Hematopoietic multipotent progenitor cell treated with erythropoietin and hydrocortisone succinate and interleukin-3 and kit ligand, for 8 days (in vitro differentiated cells): ENCODE measurements at regions not wholly inside any gene's neighbourhood (a gene's known extent, or its start where the extent isn't known, plus 50 kb on each side); places are given as distances from the start of the nearest gene placed in this dataset.
"Not testable (repeated sequence)": the region's sequence is repeated elsewhere in the genome, so short reads cannot be mapped to it uniquely, and the experiment has no call there.

Experiments
- DNase-seq: peaks from one replicate; pipeline ENCODE4 v3.0.0-alpha.2; 2015

- no peak for DNase-seq
Observed at GRCh38 chr9:113665756-113666155, 202.2 kb downstream of the RGS3 start.

DNA sequence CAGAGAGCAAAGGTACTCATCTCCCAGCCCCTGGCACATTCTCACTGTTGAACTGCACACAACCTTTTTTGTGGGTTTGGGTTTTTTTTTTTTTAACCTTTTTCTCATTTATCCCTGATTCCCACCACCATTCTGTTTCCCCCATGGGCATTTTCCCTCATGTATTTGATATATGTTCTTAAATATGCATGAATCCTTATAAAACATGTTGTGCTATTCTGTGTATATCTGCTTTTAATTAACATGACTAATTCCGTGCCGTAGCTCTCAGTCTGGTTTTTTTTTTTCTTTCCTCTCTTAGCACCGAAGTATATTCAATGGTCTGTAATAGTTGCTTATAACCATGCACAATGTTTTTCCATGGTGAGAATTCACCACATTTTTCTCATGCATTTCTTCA, 204.5 kb downstream of the RGS3 start:
- no peak for DNase-seq

- DNase-seq, result no peak
Observed at GRCh38 chr9:113669522-113670115, 206.1 kb downstream of the RGS3 start.

DNA sequence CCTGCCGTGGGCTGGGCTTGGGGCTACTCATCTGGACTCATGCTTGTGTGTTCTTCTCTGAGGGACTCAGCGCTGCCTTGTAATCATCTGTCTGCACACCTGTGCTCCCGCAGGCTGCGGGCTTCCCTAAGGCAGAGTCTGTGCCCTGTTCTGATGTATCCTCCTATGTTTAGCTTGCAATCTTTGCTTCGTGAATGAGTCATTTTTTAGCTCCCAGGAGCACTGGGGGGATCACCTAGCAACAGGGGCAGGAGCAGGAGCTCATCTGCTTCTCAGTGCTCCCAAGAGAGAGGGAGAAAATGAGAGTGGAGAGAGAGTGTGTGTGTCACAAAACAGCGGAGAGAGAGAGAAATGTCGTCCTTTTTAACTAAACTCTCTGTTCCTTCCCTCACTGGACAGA, 202.4 kb upstream of the ZNF618 start:
- no peak for DNase-seq

DNA sequence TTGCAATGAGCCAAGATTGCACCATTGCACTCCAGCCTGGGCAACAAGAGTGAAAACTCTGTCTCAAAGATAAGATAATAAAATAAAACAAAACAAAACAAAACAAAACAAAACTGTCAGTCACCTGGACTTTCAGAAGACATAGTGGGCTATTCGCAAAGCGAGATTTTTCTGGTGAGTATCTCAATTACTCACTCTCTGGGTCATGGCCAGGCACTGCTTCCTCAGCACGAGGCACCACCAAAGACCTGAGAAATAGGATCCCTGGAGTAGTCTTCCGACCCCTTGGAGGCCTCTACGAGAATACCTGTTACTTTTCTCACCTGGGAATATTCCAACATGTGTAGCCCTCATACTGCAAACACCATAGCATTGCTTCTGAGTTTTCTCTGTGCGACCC, 201.7 kb upstream of the ZNF618 start:
- DNase-seq, result no peak

DNA sequence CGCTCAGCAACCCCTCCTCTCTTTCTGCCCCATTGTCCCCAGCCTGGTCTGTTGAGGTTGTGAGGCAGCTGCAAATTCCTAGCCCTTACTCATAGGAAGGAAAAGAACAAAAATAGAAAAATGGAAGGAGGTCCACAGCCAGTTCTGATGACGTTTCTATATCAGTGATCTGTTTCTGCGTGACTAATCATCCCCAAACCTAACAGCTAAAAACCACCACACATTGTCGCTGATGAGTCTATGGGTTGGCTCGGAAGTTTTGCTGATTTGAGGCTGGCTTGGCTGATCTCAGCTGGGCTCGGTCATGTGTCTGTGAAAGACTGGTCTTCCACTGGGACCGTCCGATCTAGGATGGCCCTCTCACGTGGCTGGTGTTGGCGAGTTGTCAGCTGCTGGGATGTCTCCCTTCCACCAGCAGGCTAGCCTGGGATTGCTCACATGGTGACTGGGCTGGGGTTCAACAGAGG, 200.6 kb upstream of the ZNF618 start:
- DNase-seq, result peak; percentile 56

- DNase-seq, result no peak
Observed at GRCh38 chr9:113677057-113677456, 199.1 kb upstream of the ZNF618 start.

DNA sequence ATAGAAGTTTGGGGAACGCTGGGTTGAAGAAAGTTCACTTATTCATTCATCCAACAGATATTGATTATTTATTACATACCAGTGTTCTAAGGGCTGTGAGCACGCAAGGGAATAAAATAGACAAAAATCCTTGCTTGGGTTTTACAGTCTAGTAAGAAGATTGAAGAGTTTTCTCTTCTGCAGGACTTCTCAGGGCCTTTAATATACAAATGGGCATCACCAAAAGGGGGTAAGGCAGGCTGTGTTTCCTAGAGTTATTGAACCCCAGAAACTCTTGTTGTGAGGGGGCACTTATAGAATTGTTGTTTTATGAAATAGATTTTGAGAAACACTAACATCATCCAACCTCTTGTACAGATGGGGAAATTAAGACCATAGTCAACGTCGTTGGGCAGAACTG, 198.5 kb upstream of the ZNF618 start:
- no peak for DNase-seq

DNA sequence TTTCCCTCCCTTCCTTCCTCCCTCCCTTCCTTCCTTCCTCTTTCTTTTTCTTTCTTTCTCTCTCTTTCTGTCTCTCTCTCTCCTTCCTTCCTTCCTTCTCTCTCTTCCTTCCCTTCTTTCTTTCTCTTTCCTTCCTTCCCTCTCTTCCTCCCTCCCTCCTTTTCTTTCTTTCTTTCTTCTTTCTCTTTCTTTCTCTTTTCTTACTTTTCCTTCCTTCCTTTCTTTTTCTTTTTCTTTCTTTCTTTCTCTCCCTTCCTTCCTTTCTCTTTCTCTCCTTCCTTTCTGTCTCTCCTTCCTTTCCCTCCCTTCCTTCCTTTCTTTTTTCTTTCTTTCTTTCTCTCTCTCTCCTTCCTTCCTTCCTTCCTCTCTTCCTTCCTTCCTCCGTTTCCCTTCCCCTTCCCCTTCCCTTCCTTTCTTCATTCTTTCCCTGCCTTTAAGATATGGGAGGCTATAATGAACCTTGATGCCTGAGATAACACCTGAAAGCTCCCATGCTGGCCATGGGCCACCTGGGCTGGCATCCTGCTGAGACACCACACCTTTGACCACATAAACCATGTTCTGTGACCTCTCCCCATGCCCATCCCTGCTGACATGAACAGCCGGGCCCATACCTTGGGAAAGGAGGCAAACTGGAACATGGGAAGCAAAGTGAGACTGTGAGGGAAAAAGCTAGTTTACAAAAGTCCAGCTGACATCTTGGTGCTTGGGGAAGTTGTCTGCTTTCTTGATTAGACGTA, 197.8 kb upstream of the ZNF618 start:
- no peak for DNase-seq

DNA sequence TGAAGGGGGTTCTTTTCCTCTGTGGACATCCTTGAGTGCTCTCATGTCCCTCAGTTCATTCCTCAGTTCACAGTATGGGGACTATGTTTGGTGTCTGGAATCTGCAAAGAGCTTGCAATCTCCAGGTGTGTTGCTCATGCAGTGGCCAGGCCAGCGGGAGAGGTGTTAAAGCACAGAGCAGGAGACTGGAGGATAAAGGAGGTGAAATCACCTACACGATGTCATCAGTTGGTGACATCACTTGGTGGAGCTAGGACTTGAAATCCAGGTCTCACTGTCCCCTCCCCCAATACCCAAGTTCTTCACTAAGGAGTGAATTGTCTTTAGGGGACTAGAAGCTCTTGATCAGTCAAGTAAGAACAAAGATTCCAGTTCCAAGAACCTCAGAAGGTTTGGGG, 197.3 kb upstream of the ZNF618 start:
- no peak for DNase-seq

DNA sequence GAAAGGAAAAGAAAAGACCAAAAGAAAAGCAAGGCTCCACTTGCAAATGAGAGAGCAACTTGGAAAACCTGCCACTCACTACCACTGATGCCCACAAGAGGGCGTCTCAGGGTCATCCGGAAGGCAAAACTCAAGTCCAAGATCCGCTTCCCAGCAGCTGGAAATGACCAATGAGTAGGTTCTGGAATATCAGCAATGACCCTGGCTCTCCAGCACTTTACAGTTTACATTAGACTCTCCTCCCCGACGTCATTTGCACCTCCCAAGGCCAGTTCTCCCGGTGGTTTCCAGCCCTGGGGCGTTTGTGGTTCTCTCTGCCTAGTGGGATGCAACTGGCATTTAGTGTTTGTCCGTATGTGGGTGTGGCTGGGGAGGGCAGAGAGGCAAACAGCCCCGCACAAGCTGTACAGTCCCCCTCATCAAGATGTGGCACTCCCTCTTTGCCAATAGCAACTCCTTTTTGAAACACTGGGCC, 193.8 kb upstream of the ZNF618 start:
- peak; percentile 53 for DNase-seq

- DNase-seq, result not testable (repeated sequence)
Observed at GRCh38 chr9:113685636-113686035, 190.5 kb upstream of the ZNF618 start.

- no peak for DNase-seq
Observed at GRCh38 chr9:113687107-113687679, 188.9 kb upstream of the ZNF618 start.

DNA sequence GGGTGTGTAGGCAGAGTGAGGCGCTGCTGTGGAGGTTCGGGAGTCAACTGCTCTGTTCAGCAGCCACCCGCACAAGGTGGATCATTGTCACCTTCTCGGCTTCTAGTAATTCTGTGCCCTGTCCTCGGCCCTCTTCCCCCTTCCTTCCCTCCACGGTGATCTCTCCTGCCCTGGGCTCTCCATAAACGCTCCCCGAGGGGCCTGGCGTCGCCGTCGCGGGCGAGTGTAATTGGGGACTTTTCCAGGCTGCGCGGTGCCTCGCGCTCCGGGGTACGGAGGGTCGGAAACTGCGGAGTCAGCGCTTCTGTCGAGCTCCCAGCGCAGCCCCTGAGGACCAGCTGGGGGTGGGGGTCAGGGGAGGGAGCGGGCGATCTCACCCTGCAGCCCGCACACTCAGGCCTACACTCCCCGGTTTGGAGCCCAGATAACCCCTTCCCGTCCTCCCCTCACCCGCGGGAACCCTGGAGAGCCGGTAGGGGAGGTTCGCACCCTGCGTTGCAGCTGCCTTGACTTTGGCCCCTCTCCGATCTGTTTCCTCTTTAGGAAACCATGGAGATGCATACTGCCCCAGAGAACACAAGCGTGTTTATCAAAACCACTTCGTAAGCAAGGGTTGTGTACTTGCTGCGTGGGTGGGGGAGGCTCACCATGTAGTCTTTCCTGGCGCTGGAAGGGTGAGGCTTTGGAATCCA, 188.3 kb upstream of the ZNF618 start:
- DNase-seq, result no peak

DNA sequence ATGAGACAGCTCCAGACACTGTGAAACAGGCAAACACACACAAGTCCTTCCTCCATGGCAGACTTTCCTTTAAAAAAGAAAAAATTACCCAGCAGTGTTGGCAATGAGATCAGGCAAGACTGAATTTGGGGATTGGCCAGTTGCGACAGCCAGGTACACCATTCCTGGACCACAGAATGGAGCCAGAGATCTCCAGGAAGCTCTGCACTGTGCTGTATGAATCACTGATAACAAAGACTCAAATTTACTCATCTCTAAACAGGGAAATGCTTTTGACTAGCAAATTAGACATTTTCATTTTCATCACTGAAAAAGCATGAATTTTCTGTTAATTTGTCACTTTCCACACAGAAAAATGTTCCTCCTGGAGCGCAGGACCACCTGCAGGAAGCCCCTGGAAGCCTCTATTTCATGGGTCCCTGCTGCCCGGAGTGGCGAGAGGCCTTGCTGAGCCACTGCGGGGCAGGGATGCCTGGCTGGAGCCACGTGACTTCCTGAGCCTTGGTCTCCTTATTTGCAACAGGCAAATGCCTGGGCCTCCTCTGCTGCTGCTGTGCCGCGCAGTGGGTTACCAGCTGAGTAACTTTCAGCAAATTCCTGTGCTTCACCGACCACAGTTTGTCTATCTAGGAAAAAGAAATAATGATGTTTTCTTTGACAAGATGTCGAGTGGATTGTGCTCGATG, 185.9 kb upstream of the ZNF618 start:
- no peak for DNase-seq

DNA sequence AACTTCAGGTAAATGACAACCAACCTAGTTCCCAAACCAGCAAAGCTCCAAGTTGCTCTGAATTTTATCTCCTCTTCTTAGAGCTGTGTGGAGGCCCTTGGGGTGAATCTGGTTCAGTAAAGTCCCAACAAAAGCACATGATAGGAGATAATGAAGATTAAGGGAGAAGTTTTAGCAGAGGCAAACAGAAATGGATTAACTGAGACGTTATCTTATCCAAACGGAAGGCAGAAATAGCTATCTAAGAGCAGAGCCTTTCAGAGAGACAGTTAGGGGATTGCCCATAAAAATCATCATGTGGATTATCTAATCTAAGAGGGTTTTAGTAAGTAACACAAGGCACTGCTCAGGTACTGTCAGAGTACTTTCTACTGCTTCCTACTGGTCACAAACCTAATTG, 183.9 kb upstream of the ZNF618 start:
- no peak for DNase-seq

- DNase-seq, result no peak
Observed at GRCh38 chr9:113694912-113695311, 181.2 kb upstream of the ZNF618 start.

GRCh38 chr9:113695440-113695851, 180.7 kb upstream of the ZNF618 start:
- no peak for DNase-seq

DNA sequence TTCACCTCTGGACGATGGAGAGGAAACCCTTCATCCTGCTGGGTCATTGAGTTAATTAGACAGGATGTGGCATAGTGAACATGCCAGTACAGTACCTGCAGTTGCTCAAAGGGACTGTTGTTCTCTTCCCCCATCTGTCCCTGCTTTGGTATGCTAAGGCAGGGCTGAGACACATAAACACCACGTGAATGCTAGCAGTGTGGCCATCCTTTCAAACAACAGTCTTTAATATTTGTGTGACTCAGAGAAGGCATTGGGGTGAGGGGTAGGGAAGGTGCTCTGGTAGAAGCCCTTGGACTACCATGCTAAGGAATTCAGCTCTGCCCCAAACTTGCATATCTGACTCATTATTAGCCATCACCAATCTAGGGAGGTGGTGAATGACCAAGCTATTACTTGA, 180.2 kb upstream of the ZNF618 start:
- DNase-seq, result no peak

DNA sequence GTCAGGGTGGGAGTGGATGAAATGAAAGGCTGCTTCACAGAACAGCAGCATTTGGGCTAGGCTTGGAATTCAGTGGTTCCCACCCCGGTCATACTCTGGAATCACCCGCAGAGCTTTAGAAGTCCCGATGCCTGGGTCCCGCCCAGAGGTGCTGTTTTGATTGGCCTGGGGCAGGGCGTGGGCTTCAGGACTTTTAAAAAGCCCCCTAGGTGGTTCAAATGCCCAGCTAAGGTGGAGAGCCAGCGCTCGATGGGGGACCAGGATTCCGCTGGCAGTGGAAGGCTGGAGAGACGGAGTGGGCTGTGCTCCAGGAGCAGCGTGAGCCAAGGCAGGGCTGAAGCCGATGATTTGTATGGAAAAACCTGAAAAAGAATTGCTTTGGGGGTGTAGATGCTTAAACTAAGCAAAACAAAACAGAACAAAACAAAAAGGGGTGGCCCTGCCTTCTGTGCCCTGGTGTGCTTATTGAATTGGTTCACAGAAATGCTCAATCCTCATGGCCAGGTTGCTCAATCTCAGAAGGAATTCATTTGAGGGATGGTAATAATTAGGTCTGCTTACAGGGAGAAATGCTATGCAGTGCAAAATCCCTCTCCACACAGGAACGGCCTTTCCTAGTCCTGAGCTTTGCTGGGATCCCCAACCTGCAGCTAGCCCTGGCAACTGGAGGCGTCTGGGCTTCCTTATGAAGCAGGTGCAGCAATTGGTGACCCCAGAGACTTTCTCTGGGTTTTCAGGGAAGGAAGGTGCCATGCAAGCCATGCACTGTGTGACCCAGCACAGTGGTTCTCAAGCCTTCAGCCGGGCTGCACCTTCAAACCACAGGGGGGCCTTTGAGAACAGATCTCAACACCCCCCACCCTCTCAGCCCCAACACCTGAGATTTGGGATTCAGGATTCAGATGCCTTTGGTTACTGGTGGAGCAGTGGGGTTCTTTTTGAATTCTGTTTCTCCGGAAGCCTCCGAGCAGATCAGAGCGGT, 174.0 kb upstream of the ZNF618 start:
- DNase-seq, result no peak

DNA sequence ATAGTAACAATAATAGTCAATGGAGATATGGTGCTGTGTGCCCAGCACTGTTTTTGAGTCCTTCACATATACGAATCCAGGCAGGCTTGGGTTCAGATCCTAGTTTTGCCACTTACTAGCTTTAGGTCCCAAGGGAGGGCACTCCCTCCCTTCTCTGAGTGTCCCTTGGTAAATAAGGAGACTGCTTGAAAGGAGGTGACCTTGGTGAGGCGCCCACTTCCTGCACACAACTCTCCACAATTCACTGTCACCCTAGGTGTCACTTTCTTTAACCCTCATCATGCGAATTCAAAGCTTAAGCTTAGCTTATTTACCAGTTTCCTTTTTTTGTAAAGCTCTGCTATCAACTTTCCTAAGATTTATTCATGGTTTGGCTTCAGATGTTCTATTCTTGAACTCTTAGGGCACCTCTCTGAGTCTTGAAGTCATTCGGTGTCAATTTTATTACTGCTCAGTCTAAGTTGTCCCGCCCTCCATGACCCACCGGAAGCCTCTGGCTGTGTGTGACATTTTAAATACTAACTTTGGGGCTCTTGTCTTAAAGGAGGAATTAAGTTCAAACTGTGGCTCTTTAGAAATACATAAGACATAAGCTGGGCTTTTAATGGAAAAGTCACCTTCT, 170.7 kb upstream of the ZNF618 start:
- DNase-seq, result no peak
